H9 (cell line): ENCODE measurements at regions not wholly inside any gene's neighbourhood (a gene's known extent, or its start where the extent isn't known, plus 50 kb on each side); places are given as distances from the start of the nearest gene placed in this dataset.

Source experiments
- DNase-seq: peaks from one replicate; pipeline ENCODE4 v3.0.0-alpha.2; 2017
- H2AFZ ChIP-seq: one replicate; pipeline ENCODE4 v1.6.1; 2013; ENCODE audit warnings: mild to moderate bottlenecking, low read length, control low read depth, moderate library complexity
- H2AK5ac ChIP-seq: 2 replicates; pipeline ENCODE4 v1.6.1; 2013; ENCODE audit warnings: low read length, control low read depth, mixed read lengths; ENCODE audit not compliant: insufficient read length
- H2BK120ac ChIP-seq: one replicate; pipeline ENCODE4 v1.6.1; 2013; ENCODE audit warnings: low read depth, mild to moderate bottlenecking, low read length, control low read depth, inconsistent platforms; ENCODE audit not compliant: poor library complexity, severe bottlenecking
- H2BK12ac ChIP-seq: 2 replicates; pipeline ENCODE4 v1.6.1; 2013; ENCODE audit warnings: low read length, control low read depth, mixed read lengths, low read depth; ENCODE audit not compliant: insufficient read length
- H2BK15ac ChIP-seq: 2 replicates; pipeline ENCODE4 v1.6.1; 2013; ENCODE audit warnings: low read depth, low read length, control low read depth
- H2BK20ac ChIP-seq: one replicate; pipeline ENCODE4 v1.6.1; 2013; ENCODE audit warnings: low read depth, mild to moderate bottlenecking, low read length, control low read depth, inconsistent platforms; ENCODE audit not compliant: poor library complexity, severe bottlenecking
- H2BK5ac ChIP-seq: 2 replicates; pipeline ENCODE4 v1.6.1; 2013; ENCODE audit warnings: low read length, control low read depth, mixed read lengths; ENCODE audit not compliant: insufficient read length
- H3K14ac ChIP-seq: 2 replicates; pipeline ENCODE4 v1.6.1; 2013; ENCODE audit warnings: low read length, control low read depth; ENCODE audit not compliant: insufficient read depth
- H3K18ac ChIP-seq: 2 replicates; pipeline ENCODE4 v1.6.1; 2013; ENCODE audit warnings: low read depth, mild to moderate bottlenecking, mixed read lengths, low read length, control low read depth; ENCODE audit not compliant: insufficient read length
- H3K23ac ChIP-seq: 2 replicates; pipeline ENCODE4 v1.6.1; 2013; ENCODE audit warnings: low read length, control low read depth, mixed read lengths, low read depth; ENCODE audit not compliant: insufficient read length
- H3K23me2 ChIP-seq: 2 replicates; pipeline ENCODE4 v1.6.1; 2013; ENCODE audit warnings: low read depth, mild to moderate bottlenecking, mixed read lengths, low read length, control low read depth; ENCODE audit not compliant: insufficient read length, poor library complexity, severe bottlenecking
- H3K27ac ChIP-seq: 2 replicates; pipeline ENCODE4 v1.5.1; 2013; ENCODE audit warnings: low read length, control low read depth, mixed read lengths, low read depth; ENCODE audit not compliant: insufficient read length
- H3K27me3 ChIP-seq: 2 replicates; pipeline ENCODE4 v1.6.1; 2013; ENCODE audit warnings: low read length, control low read depth, inconsistent platforms; ENCODE audit not compliant: insufficient read depth
- H3K4ac ChIP-seq: 2 replicates; pipeline ENCODE4 v1.6.1; 2013; ENCODE audit warnings: low read depth, mild to moderate bottlenecking, control low read depth, inconsistent platforms, low read length, moderate library complexity
- H3K4me1 ChIP-seq: 2 replicates; pipeline ENCODE4 v1.6.1; 2013; ENCODE audit warnings: low read length, control low read depth, inconsistent platforms; ENCODE audit not compliant: insufficient read depth
- H3K4me2 ChIP-seq: 2 replicates; pipeline ENCODE4 v1.6.1; 2013; ENCODE audit warnings: low read length, control low read depth, mixed read lengths; ENCODE audit not compliant: insufficient read length, insufficient read depth
- H3K56ac ChIP-seq: 2 replicates; pipeline ENCODE4 v1.6.1; 2013; ENCODE audit warnings: low read depth, mild to moderate bottlenecking, mixed read lengths, low read length, control low read depth; ENCODE audit not compliant: insufficient read length
- H3K79me1 ChIP-seq: 2 replicates; pipeline ENCODE4 v1.6.1; 2013; ENCODE audit warnings: low read depth, mild to moderate bottlenecking, moderate library complexity, low read length, control low read depth, inconsistent platforms; ENCODE audit not compliant: insufficient read depth, poor library complexity, severe bottlenecking
- H3K79me2 ChIP-seq: 2 replicates; pipeline ENCODE4 v1.6.1; 2013; ENCODE audit warnings: low read length, control low read depth, inconsistent platforms; ENCODE audit not compliant: insufficient read depth
- H3K9ac ChIP-seq: 2 replicates; pipeline ENCODE4 v1.6.1; 2013; ENCODE audit warnings: low read length, control low read depth, mixed read lengths; ENCODE audit not compliant: insufficient read length; ENCODE audit errors: extremely low read depth
- H3K9me3 ChIP-seq: one replicate; pipeline ENCODE4 v1.6.1; 2013; ENCODE audit warnings: low read depth, low read length, inconsistent platforms; ENCODE audit not compliant: control insufficient read depth
- H3T11ph ChIP-seq: one replicate; pipeline ENCODE4 v1.6.1; 2013; ENCODE audit warnings: mild to moderate bottlenecking, low read length, control low read depth, inconsistent platforms
- H4K20me1 ChIP-seq: one replicate; pipeline ENCODE4 v1.6.1; 2013; ENCODE audit not compliant: control insufficient read depth, insufficient read length, insufficient read depth
- H4K5ac ChIP-seq: 2 replicates; pipeline ENCODE4 v1.6.1; 2013; ENCODE audit warnings: low read depth, mild to moderate bottlenecking, mixed read lengths, low read length, control low read depth; ENCODE audit not compliant: insufficient read length
- H4K8ac ChIP-seq: replicated peaks from 2 replicates; pipeline ENCODE4 v1.6.1; 2013; ENCODE audit warnings: low read length, control low read depth, mixed read lengths, low read depth; ENCODE audit not compliant: insufficient read length
- H4K91ac ChIP-seq: 2 replicates; pipeline ENCODE4 v1.6.1; 2013; ENCODE audit warnings: low read depth, mild to moderate bottlenecking, moderate library complexity, mixed read lengths, low read length, control low read depth; ENCODE audit not compliant: insufficient read length
- H3K27ac Mint-ChIP-seq, 3 experiments: 2 replicates in 2 of 3; 3 replicates in 1 of 3; pipeline ENCODE4 v1.8.0; 2020 to 2021; ENCODE audit warnings: mixed read lengths in 3 of 3, mild to moderate bottlenecking in 1 of 3, moderate library complexity in 1 of 3
- H3K27me3 Mint-ChIP-seq: 2 replicates; pipeline ENCODE4 v1.8.0; 2021; ENCODE audit warnings: low read depth, mild to moderate bottlenecking, moderate library complexity, mixed read lengths
- H3K36me3 Mint-ChIP-seq, 3 experiments: 2 replicates in 2 of 3; 3 replicates in 1 of 3; pipeline ENCODE4 v1.8.0; 2020 to 2021; ENCODE audit warnings: low read depth in 3 of 3, mixed read lengths in 3 of 3; ENCODE audit not compliant: insufficient read depth in 1 of 3
- H3K4me1 Mint-ChIP-seq, 2 experiments: 2 replicates each; pipeline ENCODE4 v1.8.0; 2020; ENCODE audit warnings: mixed read lengths in 2 of 2
- H3K4me3 Mint-ChIP-seq, 2 experiments: 2 replicates in 1 of 2; 3 replicates in 1 of 2; pipeline ENCODE4 v1.8.0; 2020 to 2021; ENCODE audit warnings: mild to moderate bottlenecking in 2 of 2, mixed read lengths in 2 of 2, moderate library complexity in 1 of 2
- H3K9me3 Mint-ChIP-seq, 2 experiments: 2 replicates in 1 of 2; 3 replicates in 1 of 2; pipeline ENCODE4 v1.8.0; 2020; ENCODE audit warnings: mild to moderate bottlenecking in 2 of 2, mixed read lengths in 2 of 2, moderate library complexity in 1 of 2
- WGBS: extraction: QIAGEN DNeasy Blood & Tissue Kit; methylation state at CpG from one replicate; pipeline ENCODE4 v1.1.7; 2013; ENCODE audit warnings: missing lambda C conversion rate, low lambda C conversion rate, mixed read lengths; ENCODE audit not compliant: insufficient read length; ENCODE audit errors: extremely low coverage; 5-methylcytosine and 5-hydroxymethylcytosine counted together
- TF ChIP-seq, protein P1 (sequence below): fragments of 200-600 bp; sonication (generic); conservative IDR thresholded peaks from 3 replicates; pipeline ENCODE4 v1.8.0; 2021; ENCODE audit warnings: antibody characterized with exemption, mild to moderate bottlenecking

DNA sequence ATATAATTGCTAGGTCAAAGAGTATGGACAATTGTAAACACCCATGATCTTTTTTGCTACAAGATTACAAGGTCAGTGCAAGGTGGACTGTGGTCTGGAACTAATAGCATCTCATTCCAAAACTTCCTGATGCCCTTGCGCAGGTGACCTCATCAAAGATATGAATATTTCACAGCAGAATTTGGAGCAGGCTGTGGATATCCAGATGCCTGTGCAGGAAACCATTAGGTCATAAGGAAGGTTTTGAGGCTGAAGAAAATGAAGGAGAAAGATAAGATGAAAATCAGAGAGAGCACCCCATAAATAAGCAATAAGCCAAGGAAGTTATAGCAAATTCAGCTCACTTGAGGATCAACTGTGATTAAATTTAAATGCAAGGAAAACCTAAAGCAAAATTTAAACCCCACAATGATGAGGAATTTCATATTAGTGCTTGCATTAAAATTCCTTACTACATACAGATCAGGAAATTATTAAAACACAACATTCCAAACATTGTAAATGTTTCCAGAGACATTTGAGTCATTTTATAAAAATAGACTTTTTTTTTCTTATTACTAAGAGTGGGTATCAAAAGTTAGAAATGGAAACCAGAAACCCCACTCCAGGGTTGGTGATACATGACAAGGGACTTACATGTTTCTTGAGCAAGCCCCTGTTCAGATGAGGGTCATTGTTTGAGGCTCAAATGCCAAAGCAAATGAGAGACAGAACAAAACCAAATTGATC, 100.7 kb upstream of the FAM9C start:
- Histone ChIP-seq H4K20me1 (no peaks in the 10 kb centered on the region), H3K14ac (no peak overlapping the region), H4K8ac (no peak overlapping the region), H4K5ac (no peak overlapping the region), H2BK15ac (no peak overlapping the region), H3K9me3 (peaks cover 27% of the 10 kb centered on the region), H2BK20ac (no peak overlapping the region), H2AFZ (no peak overlapping the region), H3K18ac (no peak overlapping the region), H3K56ac (no peak overlapping the region), H3T11ph (no peak overlapping the region), H3K27me3 (no peaks in the 10 kb centered on the region), H3K79me1 (no peaks in the 10 kb centered on the region), H2BK120ac (no peak overlapping the region), H3K23ac (no peak overlapping the region), H2AK5ac (no peak overlapping the region), H2BK12ac (no peak overlapping the region), H3K4me2 (no peak overlapping the region), H3K9ac (no peak overlapping the region), H3K4me1 (no peaks in the 10 kb centered on the region), H3K79me2 (no peaks in the 10 kb centered on the region), H2BK5ac (no peak overlapping the region), H3K23me2 (no peaks in the 10 kb centered on the region), H3K4ac (no peak overlapping the region), H4K91ac (no peak overlapping the region), H3K27ac (no peak overlapping the region)
- WGBS: no CpG with 5 or more reads among the region's 1 CpG
- no peak overlapping the region for H3K4me3 Mint-ChIP-seq
- DNase-seq: no peak
- H3K27me3 Mint-ChIP-seq: no peaks in the 10 kb centered on the region
- peaks cover 69 to 73% of the 10 kb centered on the region in 2 experiments for H3K9me3 Mint-ChIP-seq
- TF ChIP-seq, protein P1, sequence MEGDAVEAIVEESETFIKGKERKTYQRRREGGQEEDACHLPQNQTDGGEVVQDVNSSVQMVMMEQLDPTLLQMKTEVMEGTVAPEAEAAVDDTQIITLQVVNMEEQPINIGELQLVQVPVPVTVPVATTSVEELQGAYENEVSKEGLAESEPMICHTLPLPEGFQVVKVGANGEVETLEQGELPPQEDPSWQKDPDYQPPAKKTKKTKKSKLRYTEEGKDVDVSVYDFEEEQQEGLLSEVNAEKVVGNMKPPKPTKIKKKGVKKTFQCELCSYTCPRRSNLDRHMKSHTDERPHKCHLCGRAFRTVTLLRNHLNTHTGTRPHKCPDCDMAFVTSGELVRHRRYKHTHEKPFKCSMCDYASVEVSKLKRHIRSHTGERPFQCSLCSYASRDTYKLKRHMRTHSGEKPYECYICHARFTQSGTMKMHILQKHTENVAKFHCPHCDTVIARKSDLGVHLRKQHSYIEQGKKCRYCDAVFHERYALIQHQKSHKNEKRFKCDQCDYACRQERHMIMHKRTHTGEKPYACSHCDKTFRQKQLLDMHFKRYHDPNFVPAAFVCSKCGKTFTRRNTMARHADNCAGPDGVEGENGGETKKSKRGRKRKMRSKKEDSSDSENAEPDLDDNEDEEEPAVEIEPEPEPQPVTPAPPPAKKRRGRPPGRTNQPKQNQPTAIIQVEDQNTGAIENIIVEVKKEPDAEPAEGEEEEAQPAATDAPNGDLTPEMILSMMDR: no peak
- H3K4me1 Mint-ChIP-seq: no peaks in the 10 kb centered on the region
- peaks cover 25 to 29% (median 28%) of the 10 kb centered on the region in 3 experiments for H3K36me3 Mint-ChIP-seq
- no peak overlapping the region for H3K27ac Mint-ChIP-seq
